Tibial nerve (tissue), 4 donors: ENCODE measurements at regions not wholly inside any gene's neighbourhood (a gene's known extent, or its start where the extent isn't known, plus 50 kb on each side); places are given as distances from the start of the nearest gene placed in this dataset.

Experiments used
- CTCF ChIP-seq, 5 experiments: fragments of 200-600 bp in 3 of 5; fragments of 450-650 bp in 2 of 5; sonication (generic) in 3 of 5; IDR thresholded peaks; one replicate each; pipeline ENCODE4 v1.5.1; 2016 to 2019; ENCODE audit warnings: antibody characterized with exemption in 5 of 5, mild to moderate bottlenecking in 3 of 5, moderate library complexity in 2 of 5
- EP300 ChIP-seq, 2 donors: sonication (generic); formaldehyde crosslinking; IDR thresholded peaks; one replicate each; pipeline ENCODE4 v1.6.1; 2017; ENCODE audit warnings: antibody characterized with exemption in 2 of 2, mild to moderate bottlenecking in 1 of 2
- POLR2A ChIP-seq, 2 donors: fragments of 450-650 bp; IDR thresholded peaks; one replicate each; pipeline ENCODE4 v1.6.1; 2017; ENCODE audit warnings: antibody characterized with exemption in 2 of 2, mild to moderate bottlenecking in 2 of 2, moderate library complexity in 2 of 2

GRCh38 chr4:81664079-81664478 is 192.4 kb upstream of the RASGEF1B start:
- TF ChIP-seq CTCF (IDR thresholded peaks at IDR 0.05) (no peak), POLR2A (IDR thresholded peaks at IDR 0.05) (no peak), EP300 (IDR thresholded peaks at IDR 0.05) (no peak)
